B cell (primary cell): ENCODE measurements at regions not wholly inside any gene's neighbourhood (a gene's known extent, or its start where the extent isn't known, plus 50 kb on each side); places are given as distances from the start of the nearest gene placed in this dataset.

Source experiments
- ATAC-seq: fragments of 200-7000 bp; cut with Tn5 transposase; one replicate; pipeline ENCODE4 v1.10.0; 2021; ENCODE audit warnings: low read depth, mild to moderate bottlenecking, moderate number of reproducible peaks, moderate library complexity
- CTCF ChIA-PET: fragments of 350-600 bp; sonication (Branson Sonifier 250); formaldehyde crosslinking; loops from one replicate; lab custom pipeline; 2021; ENCODE audit warnings: antibody characterized with exemption, inconsistent platforms; lab: Charles Lee
- POLR2A ChIA-PET: fragments of 350-600 bp; sonication (Branson Sonifier 250); formaldehyde crosslinking; loops from one replicate; lab custom pipeline; 2021; ENCODE audit warnings: antibody characterized with exemption; lab: Charles Lee
- DNase-seq: peaks from one replicate; pipeline ENCODE4 v3.0.0; 2013
- H2AFZ ChIP-seq: 2 replicates; pipeline ENCODE4 v1.6.1; 2012; ENCODE audit warnings: mild to moderate bottlenecking, low read depth, low read length; ENCODE audit not compliant: insufficient read depth, poor library complexity, severe bottlenecking
- H3K27ac ChIP-seq, 2 donors: 1 replicate in 1 of 2; 2 replicates in 1 of 2; pipeline ENCODE4 v1.5.1; 2012 to 2013; ENCODE audit warnings: low read length in 2 of 2, mild to moderate bottlenecking in 2 of 2, moderate library complexity in 1 of 2
- H3K27me3 ChIP-seq, 4 experiments: fragments of 200-600 bp in 1 of 4; sonication (generic) in 1 of 4; replicated peaks in 1 of 4; 1 replicate in 2 of 4; 2 replicates in 2 of 4; pipeline versions ENCODE4 v1.6.1 to v1.7.0; 2013 to 2016; ENCODE audit warnings: low read length in 3 of 4, mild to moderate bottlenecking in 2 of 4, mixed read lengths in 1 of 4, moderate library complexity in 1 of 4; ENCODE audit not compliant: insufficient read depth in 4 of 4, control insufficient read depth in 3 of 4; ENCODE audit errors: control extremely low read depth in 1 of 4
- H3K36me3 ChIP-seq, 2 experiments: replicated peaks in 1 of 2; 1 replicate in 1 of 2; 2 replicates in 1 of 2; pipeline versions ENCODE4 v1.6.1 to v1.7.1; 2013; ENCODE audit warnings: low read length in 1 of 2; ENCODE audit not compliant: insufficient read depth in 2 of 2, control insufficient read depth in 1 of 2; ENCODE audit errors: control extremely low read depth in 1 of 2, extremely low read depth in 1 of 2
- H3K4me1 ChIP-seq, 2 donors: fragments of 200-600 bp in 1 of 2; sonication (generic) in 1 of 2; 1 replicate in 1 of 2; 2 replicates in 1 of 2; pipeline versions ENCODE4 v1.5.1 to v1.6.1; 2013 to 2017; ENCODE audit warnings: low read length in 2 of 2; ENCODE audit not compliant: control insufficient read depth in 2 of 2, insufficient read depth in 2 of 2
- H3K4me2 ChIP-seq: replicated peaks from 2 replicates; pipeline ENCODE3; 2012; ENCODE audit warnings: mild to moderate bottlenecking, low read depth, low read length; ENCODE audit not compliant: poor library complexity, severe bottlenecking
- H3K4me3 ChIP-seq, 5 experiments: fragments of 200-600 bp in 1 of 5; sonication (generic) in 1 of 5; 1 replicate in 3 of 5; 2 replicates in 2 of 5; pipeline versions ENCODE4 v1.5.1 to v1.7.0; 2011 to 2016; ENCODE audit warnings: low read length in 4 of 5, mild to moderate bottlenecking in 4 of 5, low read depth in 2 of 5, control low read depth in 1 of 5, moderate library complexity in 1 of 5; ENCODE audit not compliant: insufficient read depth in 1 of 5; ENCODE audit errors: control extremely low read depth in 1 of 5, extremely low read depth in 1 of 5
- H3K79me2 ChIP-seq: fragments of 200-600 bp; sonication (generic); one replicate; pipeline ENCODE4 v1.6.0; 2016; ENCODE audit warnings: low read length; ENCODE audit not compliant: control insufficient read depth, insufficient read depth
- H3K9ac ChIP-seq: fragments of 200-600 bp; sonication (generic); 2 replicates; pipeline ENCODE4 v1.6.1; 2017; ENCODE audit warnings: mild to moderate bottlenecking, low read length, moderate library complexity
- H3K9me3 ChIP-seq, 3 donors: one replicate each; pipeline versions ENCODE4 v1.6.1 to v1.7.1; 2013; ENCODE audit warnings: low read length in 2 of 3; ENCODE audit not compliant: control insufficient read depth in 2 of 3, insufficient read depth in 1 of 3; ENCODE audit errors: control extremely low read depth in 1 of 3
- H4K20me1 ChIP-seq: 2 replicates; pipeline ENCODE4 v1.6.0; 2012; ENCODE audit warnings: mild to moderate bottlenecking, low read length; ENCODE audit not compliant: insufficient read depth, control insufficient read depth, poor library complexity, severe bottlenecking
- H3K27ac Mint-ChIP-seq: one replicate; pipeline ENCODE4 v1.8.0; 2021; ENCODE audit warnings: mixed read lengths
- H3K27me3 Mint-ChIP-seq: one replicate; pipeline ENCODE4 v1.8.0; 2021; ENCODE audit warnings: mixed read lengths
- H3K4me1 Mint-ChIP-seq: one replicate; pipeline ENCODE4 v1.8.0; 2021; ENCODE audit warnings: mixed read lengths
- H3K4me3 Mint-ChIP-seq: one replicate; pipeline ENCODE4 v1.8.0; 2021; ENCODE audit warnings: mixed read lengths
- H3K9me3 Mint-ChIP-seq: one replicate; pipeline ENCODE4 v1.8.0; 2022; ENCODE audit warnings: mixed read lengths; ENCODE audit not compliant: insufficient read depth
- EZH2 ChIP-seq: IDR thresholded peaks from 2 replicates; pipeline ENCODE4 v1.6.1; 2012; ENCODE audit warnings: borderline replicate concordance, low read depth, mild to moderate bottlenecking, moderate library complexity, low read length; ENCODE audit not compliant: insufficient read depth, poor library complexity, severe bottlenecking
- WGBS: methylation state at CpG from one replicate; pipeline ENCODE4 v1.1.5; 2013; ENCODE audit warnings: missing lambda C conversion rate; ENCODE audit not compliant: insufficient coverage; 5-methylcytosine and 5-hydroxymethylcytosine counted together
- intact Hi-C: fragments of 100-400 bp; cut with micrococcal nuclease; formaldehyde crosslinking; loops from one replicate; pipeline ENCODE4 v1.10.0; 2022
- TF ChIP-seq, protein P1 (sequence below): fragments of 200-600 bp; IDR thresholded peaks from one replicate; pipeline ENCODE4 v1.8.0; 2022; ENCODE audit warnings: antibody characterized with exemption, mild to moderate bottlenecking

DNA sequence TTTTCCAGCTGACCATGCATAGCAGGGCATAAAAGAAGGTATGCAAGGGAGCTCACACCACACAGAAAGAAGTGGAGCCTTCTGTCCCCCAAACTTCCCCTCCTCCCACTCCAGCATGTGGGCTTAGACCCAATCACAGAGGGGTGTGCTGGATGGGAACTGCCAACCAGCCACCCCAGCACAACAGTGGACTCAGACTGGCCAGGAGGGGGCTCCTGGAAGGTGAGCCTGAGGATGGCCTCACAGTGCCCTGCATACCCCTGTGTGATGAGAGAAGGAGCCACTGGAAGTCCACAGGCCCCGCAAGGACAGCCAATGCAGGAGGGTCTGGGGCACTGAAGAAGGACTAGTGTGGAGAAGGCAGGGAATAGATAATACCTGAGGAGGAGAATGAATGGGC, 106.9 kb upstream of the SERP2 start:
- no peak overlapping the region for H3K4me3 Mint-ChIP-seq
- H3K9me3 Mint-ChIP-seq: no peaks in the 10 kb centered on the region
- no peak overlapping the region for H3K27ac ChIP-seq
- no peak overlapping the region for H3K27ac Mint-ChIP-seq
- H3K27me3 ChIP-seq: peaks cover 0 to 18% (median 0%) of the 10 kb centered on the region in 4 experiments
- H3K4me1 ChIP-seq: no peaks in the 10 kb centered on the region
- DNase-seq (no peak), ATAC-seq (no peak)
- H3K4me1 Mint-ChIP-seq: no peaks in the 10 kb centered on the region
- H4K20me1 ChIP-seq: no peaks in the 10 kb centered on the region
- 100% methylated on average over 1 of the region's 1 CpG for WGBS
- H3K79me2 ChIP-seq: no peaks in the 10 kb centered on the region
- H3K9ac ChIP-seq: no peak overlapping the region
- TF ChIP-seq, protein P1, sequence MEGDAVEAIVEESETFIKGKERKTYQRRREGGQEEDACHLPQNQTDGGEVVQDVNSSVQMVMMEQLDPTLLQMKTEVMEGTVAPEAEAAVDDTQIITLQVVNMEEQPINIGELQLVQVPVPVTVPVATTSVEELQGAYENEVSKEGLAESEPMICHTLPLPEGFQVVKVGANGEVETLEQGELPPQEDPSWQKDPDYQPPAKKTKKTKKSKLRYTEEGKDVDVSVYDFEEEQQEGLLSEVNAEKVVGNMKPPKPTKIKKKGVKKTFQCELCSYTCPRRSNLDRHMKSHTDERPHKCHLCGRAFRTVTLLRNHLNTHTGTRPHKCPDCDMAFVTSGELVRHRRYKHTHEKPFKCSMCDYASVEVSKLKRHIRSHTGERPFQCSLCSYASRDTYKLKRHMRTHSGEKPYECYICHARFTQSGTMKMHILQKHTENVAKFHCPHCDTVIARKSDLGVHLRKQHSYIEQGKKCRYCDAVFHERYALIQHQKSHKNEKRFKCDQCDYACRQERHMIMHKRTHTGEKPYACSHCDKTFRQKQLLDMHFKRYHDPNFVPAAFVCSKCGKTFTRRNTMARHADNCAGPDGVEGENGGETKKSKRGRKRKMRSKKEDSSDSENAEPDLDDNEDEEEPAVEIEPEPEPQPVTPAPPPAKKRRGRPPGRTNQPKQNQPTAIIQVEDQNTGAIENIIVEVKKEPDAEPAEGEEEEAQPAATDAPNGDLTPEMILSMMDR: no peak
- TF ChIP-seq EZH2: no peak
- peaks cover 5% of the 10 kb centered on the region for H3K27me3 Mint-ChIP-seq
- CTCF ChIA-PET: interaction anchor here (1.9 kb wide), 1 partner anchor 9 kb away, joined by 4 read pairs; no protein-coding TSS in a partner anchor
- H3K4me2 ChIP-seq: no peak overlapping the region
- no peak overlapping the region for H3K4me3 ChIP-seq
- no peak overlapping the region for H2AFZ ChIP-seq
- POLR2A ChIA-PET: no interaction called here
- intact Hi-C loops: no loop called here
- H3K9me3 ChIP-seq: no peaks in the 10 kb centered on the region
- H3K36me3 ChIP-seq: no peaks in the 10 kb centered on the region

DNA sequence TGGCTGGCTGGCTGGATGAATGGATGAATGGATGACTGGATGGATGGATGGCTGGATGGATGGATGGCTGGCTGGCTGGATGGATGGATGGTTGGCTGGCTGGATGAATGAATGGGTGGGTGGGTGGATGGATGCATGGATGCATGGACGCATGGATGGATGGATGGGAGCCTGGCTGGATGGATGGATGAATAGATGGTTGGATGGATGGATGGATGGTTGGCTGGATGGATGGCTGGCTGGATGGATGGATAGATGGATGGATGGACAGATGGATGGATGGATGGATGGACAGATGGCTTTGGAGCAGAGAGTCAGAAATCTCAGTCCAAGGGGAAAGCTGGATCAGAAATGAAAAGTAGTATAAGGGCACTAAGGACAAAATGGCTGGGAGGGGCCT, 106.4 kb upstream of the SERP2 start:
- Mint-ChIP-seq H3K4me1 (no peaks in the 10 kb centered on the region), H3K4me3 (no peak overlapping the region), H3K27me3 (peaks cover 5% of the 10 kb centered on the region), H3K27ac (no peak overlapping the region), H3K9me3 (no peaks in the 10 kb centered on the region)
- peaks cover 0 to 18% (median 0%) of the 10 kb centered on the region in 4 experiments for H3K27me3 ChIP-seq
- H3K9me3 ChIP-seq: no peaks in the 10 kb centered on the region
- intact Hi-C loops: no loop called here
- H3K36me3 ChIP-seq: no peaks in the 10 kb centered on the region
- no peak for TF ChIP-seq EZH2
- TF ChIP-seq, protein P1: no peak
- ATAC-seq: no peak
- POLR2A ChIA-PET: no interaction called here
- 100% methylated on average over 1 of the region's 1 CpG for WGBS
- H3K27ac ChIP-seq: no peak overlapping the region
- H3K79me2 ChIP-seq: no peaks in the 10 kb centered on the region
- H3K9ac ChIP-seq: no peak overlapping the region
- DNase-seq: no peak
- CTCF ChIA-PET: interaction anchor here (1.9 kb wide), 1 partner anchor 8 kb away, joined by 4 read pairs; no protein-coding TSS in a partner anchor
- H3K4me2 ChIP-seq: no peak overlapping the region
- no peak overlapping the region for H2AFZ ChIP-seq
- H3K4me3 ChIP-seq: no peak overlapping the region
- H4K20me1 ChIP-seq: no peaks in the 10 kb centered on the region
- no peaks in the 10 kb centered on the region for H3K4me1 ChIP-seq
